TTC549 (cell line): ENCODE measurements at regions not wholly inside any gene's neighbourhood (a gene's known extent, or its start where the extent isn't known, plus 50 kb on each side); places are given as distances from the start of the nearest gene placed in this dataset.

ENCODE experiments used
- FAIRE-seq: peaks from 2 replicates; lab custom pipeline; 2012; peaks lifted over from hg19 to GRCh38; lab: Jason Lieb, UNC

- FAIRE-seq, result no peak
These were observed 460.1 kb upstream of the NCAM2 start for GRCh38 chr21:20538039-20538658.

GRCh38 chr21:20545454-20545853, 452.8 kb upstream of the NCAM2 start:
- no peak for FAIRE-seq

- FAIRE-seq, result no peak
These were observed 446.3 kb upstream of the NCAM2 start for GRCh38 chr21:20551939-20552338.

- no peak for FAIRE-seq
These were observed 443.4 kb upstream of the NCAM2 start for GRCh38 chr21:20554785-20555184.

GRCh38 chr21:20570824-20571232, 427.4 kb upstream of the NCAM2 start:
- no peak for FAIRE-seq

- FAIRE-seq, result no peak
These were observed 425.6 kb upstream of the NCAM2 start for GRCh38 chr21:20572582-20572981.

GRCh38 chr21:20581361-20581760, 416.8 kb upstream of the NCAM2 start:
- FAIRE-seq, result no peak

GRCh38 chr21:20591284-20591683, 406.9 kb upstream of the NCAM2 start:
- FAIRE-seq, result no peak

GRCh38 chr21:20592463-20592862, 405.7 kb upstream of the NCAM2 start:
- FAIRE-seq, result no peak

- FAIRE-seq, result no peak
These were observed 395.0 kb upstream of the NCAM2 start for GRCh38 chr21:20603236-20603635.

GRCh38 chr21:20611008-20611407, 387.2 kb upstream of the NCAM2 start:
- no peak for FAIRE-seq

GRCh38 chr21:20613654-20614053, 384.6 kb upstream of the NCAM2 start:
- no peak for FAIRE-seq

- no peak for FAIRE-seq
These were observed 381.1 kb upstream of the NCAM2 start for GRCh38 chr21:20617130-20617529.

- no peak for FAIRE-seq
These were observed 379.3 kb upstream of the NCAM2 start for GRCh38 chr21:20618878-20619277.

GRCh38 chr21:20627594-20627993, 370.6 kb upstream of the NCAM2 start:
- FAIRE-seq, result no peak

- no peak for FAIRE-seq
These were observed 366.6 kb upstream of the NCAM2 start for GRCh38 chr21:20631633-20632032.

- FAIRE-seq, result no peak
These were observed 359.2 kb upstream of the NCAM2 start for GRCh38 chr21:20639026-20639425.

GRCh38 chr21:20641241-20641640, 357.0 kb upstream of the NCAM2 start:
- no peak for FAIRE-seq

GRCh38 chr21:20642681-20643080, 355.5 kb upstream of the NCAM2 start:
- FAIRE-seq, result no peak

GRCh38 chr21:20644552-20644951, 353.7 kb upstream of the NCAM2 start:
- no peak for FAIRE-seq

- no peak for FAIRE-seq
These were observed 352.9 kb upstream of the NCAM2 start for GRCh38 chr21:20645344-20645743.

- no peak for FAIRE-seq
These were observed 351.6 kb upstream of the NCAM2 start for GRCh38 chr21:20646431-20647165.

GRCh38 chr21:20647607-20648006, 350.6 kb upstream of the NCAM2 start:
- FAIRE-seq, result no peak

GRCh38 chr21:20649231-20649630, 349.0 kb upstream of the NCAM2 start:
- no peak for FAIRE-seq
